Transverse colon (tissue), 3 donors: ENCODE measurements at regions not wholly inside any gene's neighbourhood (a gene's known extent, or its start where the extent isn't known, plus 50 kb on each side); places are given as distances from the start of the nearest gene placed in this dataset.

Experiments
- CTCF ChIP-seq, 5 experiments: fragments of 200-600 bp in 3 of 5; fragments of 450-650 bp in 2 of 5; sonication (generic) in 3 of 5; IDR thresholded peaks; 1 replicate in 2 of 5; 2 replicates in 3 of 5; pipeline ENCODE4 v1.5.1; 2016 to 2017; ENCODE audit warnings: antibody characterized with exemption in 5 of 5, inconsistent platforms in 3 of 5, mild to moderate bottlenecking in 2 of 5, moderate library complexity in 1 of 5
- POLR2A ChIP-seq: fragments of 450-650 bp; IDR thresholded peaks from one replicate; pipeline ENCODE4 v1.6.1; 2016; ENCODE audit warnings: antibody characterized with exemption, mild to moderate bottlenecking, moderate library complexity

- TF ChIP-seq CTCF (IDR thresholded peaks at IDR 0.05), result no peak
- no peak for TF ChIP-seq POLR2A
These were observed 162.8 kb downstream of the CYP26A1 start for GRCh38 chr10:93236393-93237040.
